ENCODE measurements at regions not wholly inside any gene's neighbourhood (a gene's known extent, or its start where the extent isn't known, plus 50 kb on each side); places are given as distances from the start of the nearest gene placed in this dataset.

- TF ChIP-seq EGR1 (IDR thresholded peaks at IDR 0.05; ENCODE audit: borderline replicate concordance in 1 of 2, low read depth in 2 of 2, low read length in 2 of 2) (no peak), TBL1XR1 (IDR thresholded peaks at IDR 0.05; ENCODE audit: low read depth, low read length) (no peak), ATF2 (IDR thresholded peaks at IDR 0.05; ENCODE audit: low read length) (no peak), ZSCAN29 (IDR thresholded peaks at IDR 0.05) (no peak), SKIL (IDR thresholded peaks at IDR 0.05; ENCODE audit: low read depth, poor library complexity, severe bottlenecking) (no peak), EED (IDR thresholded peaks at IDR 0.05; ENCODE audit: low read depth) (0 out of 2 replicates have a peak, but pooled peaks have one; percentile 48), SMARCA5 (IDR thresholded peaks at IDR 0.05) (no peak), MEF2A (IDR thresholded peaks at IDR 0.05; ENCODE audit: insufficient read depth, low read depth, low read length) (no peak), MXI1 (IDR thresholded peaks at IDR 0.05; ENCODE audit: low read depth, low read length) (no peak), NFYB (IDR thresholded peaks at IDR 0.05; ENCODE audit: insufficient read depth, low read depth, low read length) (0 out of 2 replicates have a peak, but pooled peaks have one; percentile 27), GABPA (IDR thresholded peaks at IDR 0.05; ENCODE audit: low read depth) (no peak), ZBTB4 (CRISPR knock-in tag; IDR thresholded peaks at IDR 0.05) (no peak), HCFC1 (IDR thresholded peaks at IDR 0.05; ENCODE audit: low read length) (no peak), JUNB (IDR thresholded peaks at IDR 0.05) (peak; percentile 40; the same call in 1 of the 2 replicates), ZNF24 (IDR thresholded peaks at IDR 0.05) (no peak), CHD4 (IDR thresholded peaks at IDR 0.05) (no peak), TCF7 (IDR thresholded peaks at IDR 0.05; ENCODE audit: borderline replicate concordance) (no peak), BMI1 (IDR thresholded peaks at IDR 0.05; ENCODE audit: borderline replicate concordance) (no peak), USF1 (IDR thresholded peaks at IDR 0.05; ENCODE audit: borderline replicate concordance, extremely low read length, insufficient read depth, low read depth, low read length) (no peak), SIN3A (IDR thresholded peaks at IDR 0.05; ENCODE audit: low read depth, low read length) (no peak), USF2 (IDR thresholded peaks at IDR 0.05; ENCODE audit: borderline replicate concordance, low read depth, low read length) (no peak)
These were observed 93.8 kb upstream of the UBE2E1 start (continued) for GRCh38 chr3:23711916-23712494.
